ENCODE measurements at regions not wholly inside any gene's neighbourhood (a gene's known extent, or its start where the extent isn't known, plus 50 kb on each side); places are given as distances from the start of the nearest gene placed in this dataset.
"Not testable (repeated sequence)": the region's sequence is repeated elsewhere in the genome, so short reads cannot be mapped to it uniquely, and the experiment has no call there.

GRCh38 chr11:44383246-44383645 is 73.3 kb upstream of the ALX4 start:
- DNase-seq, result no peak
- intact Hi-C loops (cut with DNase I), result no loop called here
- no peak for ATAC-seq

GRCh38 chr11:44387415-44387814 is 77.5 kb upstream of the ALX4 start:
- intact Hi-C loops (cut with DNase I), result no loop called here
- ATAC-seq (no peak), DNase-seq (no peak)

- intact Hi-C loops (cut with DNase I), result no loop called here
- ATAC-seq (no peak), DNase-seq (no peak)
Observed at GRCh38 chr11:44387825-44388224, 77.9 kb upstream of the ALX4 start.

GRCh38 chr11:44388828-44389657 is 79.1 kb upstream of the ALX4 start:
- no peak for DNase-seq
- no peak for ATAC-seq

GRCh38 chr11:44389963-44390605 is 80.1 kb upstream of the ALX4 start:
- intact Hi-C loops (cut with DNase I), result no loop called here
- ATAC-seq, result no peak
- no peak for DNase-seq

More at GRCh38 chr11:44388828-44389657, 79.1 kb upstream of the ALX4 start:
- intact Hi-C loops (cut with DNase I), result no loop called here

- ATAC-seq; DNase-seq; intact Hi-C loops (cut with DNase I): not testable (repeated sequence)
Observed at GRCh38 chr11:44391004-44391403, 81.1 kb upstream of the ALX4 start.

GRCh38 chr11:44396746-44397145 is 86.8 kb upstream of the ALX4 start:
- not testable (repeated sequence) for ATAC-seq

GRCh38 chr11:44397586-44398178 is 87.7 kb upstream of the ALX4 start:
- ATAC-seq (no peak), DNase-seq (no peak)
- intact Hi-C loops (cut with DNase I), result no loop called here

More at GRCh38 chr11:44396746-44397145, 86.8 kb upstream of the ALX4 start:
- DNase-seq; intact Hi-C loops (cut with DNase I): not testable (repeated sequence)

- ATAC-seq, result peak in 1 of 2 donors; percentile 41
- intact Hi-C loops (cut with DNase I), result no loop called here
- no peak for DNase-seq
Observed at GRCh38 chr11:44398266-44399030, 88.5 kb upstream of the ALX4 start.

- DNase-seq (no peak), ATAC-seq (no peak)
- intact Hi-C loops (cut with DNase I), result no loop called here
Observed at GRCh38 chr11:44399968-44400367, 90.0 kb upstream of the ALX4 start.

GRCh38 chr11:44400431-44400830 is 90.5 kb upstream of the ALX4 start:
- ATAC-seq (no peak), DNase-seq (no peak)
- intact Hi-C loops (cut with DNase I), result no loop called here

GRCh38 chr11:44402466-44403075 is 92.6 kb upstream of the ALX4 start:
- DNase-seq (no peak), ATAC-seq (no peak)
- intact Hi-C loops (cut with DNase I), result no loop called here

- intact Hi-C loops (cut with DNase I), result no loop called here
- no peak for ATAC-seq
- DNase-seq, result no peak
Observed at GRCh38 chr11:44403176-44403575, 93.2 kb upstream of the ALX4 start.

- no peak for ATAC-seq
- intact Hi-C loops (cut with DNase I), result no loop called here
Observed at GRCh38 chr11:44403587-44404273, 93.8 kb upstream of the ALX4 start.

GRCh38 chr11:44404301-44404700 is 94.4 kb upstream of the ALX4 start:
- no peak for DNase-seq

More at GRCh38 chr11:44403587-44404273, 93.8 kb upstream of the ALX4 start:
- DNase-seq, result no peak

GRCh38 chr11:44404736-44405395 is 94.9 kb upstream of the ALX4 start:
- ATAC-seq (no peak), DNase-seq (no peak)
- intact Hi-C loops (cut with DNase I), result no loop called here

More at GRCh38 chr11:44404301-44404700, 94.4 kb upstream of the ALX4 start:
- intact Hi-C loops (cut with DNase I), result no loop called here
- no peak for ATAC-seq

GRCh38 chr11:44407211-44407996 is 97.5 kb upstream of the ALX4 start:
- DNase-seq (no peak), ATAC-seq (no peak)
- intact Hi-C loops (cut with DNase I), result no loop called here

Measured in left cardiac atrium (tissue), 4 donors.